ENCODE measurements at regions not wholly inside any gene's neighbourhood (a gene's known extent, or its start where the extent isn't known, plus 50 kb on each side); places are given as distances from the start of the nearest gene placed in this dataset.
"Not testable (repeated sequence)": the region's sequence is repeated elsewhere in the genome, so short reads cannot be mapped to it uniquely, and the experiment has no call there.

- DNase-seq: no peak
Observed at GRCh38 chr2:126952216-126952615, 53.5 kb downstream of the TEX51 start.

GRCh38 chr2:126953483-126953882 is 54.8 kb downstream of the TEX51 start:
- no peak for DNase-seq

DNA sequence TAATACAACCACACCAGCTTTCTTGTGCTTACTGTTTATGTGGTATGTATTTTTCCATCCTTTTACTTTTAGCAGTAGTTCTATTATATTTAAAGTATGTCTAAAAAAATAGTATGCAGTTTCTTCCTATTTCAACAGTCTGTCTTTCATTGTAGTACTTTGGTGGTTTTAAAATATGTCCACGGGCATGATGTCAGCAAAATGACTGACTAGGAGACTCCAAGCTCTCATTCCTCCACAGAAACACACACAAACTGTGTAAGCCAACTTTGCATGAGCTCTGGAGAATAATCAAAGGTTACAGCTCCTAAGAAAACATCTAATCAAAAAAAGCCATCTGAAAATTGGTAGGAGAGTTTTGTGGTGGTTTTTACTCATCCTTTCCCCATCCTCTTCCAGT is 56.1 kb downstream of the TEX51 start:
- DNase-seq: no peak

- not testable (repeated sequence) for DNase-seq
Observed at GRCh38 chr2:126956773-126957172, 58.1 kb downstream of the TEX51 start.

DNA sequence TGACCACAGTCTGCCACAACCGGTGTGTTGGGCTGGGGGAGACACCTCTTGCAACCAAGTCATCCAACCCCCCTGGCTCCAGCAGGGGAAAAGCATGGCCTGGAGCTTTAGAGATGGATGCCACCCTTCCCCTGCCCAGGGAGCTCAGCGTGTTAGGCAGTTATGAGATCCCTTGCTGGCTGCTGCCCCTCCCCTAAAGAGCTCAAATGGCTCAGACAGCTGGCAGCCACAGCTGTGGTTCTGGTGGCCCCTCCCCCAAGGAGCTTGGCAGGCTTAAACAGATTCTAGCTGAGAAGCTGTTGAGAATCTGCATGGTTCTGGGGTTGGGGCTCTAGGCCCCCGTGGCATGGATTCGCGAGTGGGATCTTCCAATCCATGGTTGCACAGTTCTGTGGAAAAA is 64.7 kb downstream of the TEX51 start:
- no peak for DNase-seq

DNA sequence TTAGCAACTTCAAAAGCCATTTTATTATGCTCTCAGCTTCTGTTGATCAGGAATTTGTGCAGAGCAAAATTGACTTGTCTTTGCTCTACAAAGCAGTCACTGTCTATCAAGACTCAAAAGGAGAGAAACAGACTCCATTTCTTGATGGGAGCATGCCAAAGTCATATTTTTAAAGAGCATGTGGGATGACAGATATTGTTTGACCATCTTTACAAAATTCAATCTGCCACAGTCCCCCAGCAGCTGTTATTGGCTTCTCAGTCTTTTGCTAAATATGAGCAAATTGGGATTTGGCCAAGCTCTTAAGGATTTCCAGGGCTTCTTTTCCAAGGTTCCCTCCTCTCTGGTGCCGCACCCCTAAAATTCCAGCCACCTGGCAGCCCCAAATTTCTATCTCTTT is 67.9 kb downstream of the TEX51 start:
- no peak for DNase-seq

- no peak for DNase-seq
Observed at GRCh38 chr2:126970583-126970982, 71.9 kb downstream of the TEX51 start.

- no peak for DNase-seq
Observed at GRCh38 chr2:126971162-126971480, 72.4 kb downstream of the TEX51 start.

DNA sequence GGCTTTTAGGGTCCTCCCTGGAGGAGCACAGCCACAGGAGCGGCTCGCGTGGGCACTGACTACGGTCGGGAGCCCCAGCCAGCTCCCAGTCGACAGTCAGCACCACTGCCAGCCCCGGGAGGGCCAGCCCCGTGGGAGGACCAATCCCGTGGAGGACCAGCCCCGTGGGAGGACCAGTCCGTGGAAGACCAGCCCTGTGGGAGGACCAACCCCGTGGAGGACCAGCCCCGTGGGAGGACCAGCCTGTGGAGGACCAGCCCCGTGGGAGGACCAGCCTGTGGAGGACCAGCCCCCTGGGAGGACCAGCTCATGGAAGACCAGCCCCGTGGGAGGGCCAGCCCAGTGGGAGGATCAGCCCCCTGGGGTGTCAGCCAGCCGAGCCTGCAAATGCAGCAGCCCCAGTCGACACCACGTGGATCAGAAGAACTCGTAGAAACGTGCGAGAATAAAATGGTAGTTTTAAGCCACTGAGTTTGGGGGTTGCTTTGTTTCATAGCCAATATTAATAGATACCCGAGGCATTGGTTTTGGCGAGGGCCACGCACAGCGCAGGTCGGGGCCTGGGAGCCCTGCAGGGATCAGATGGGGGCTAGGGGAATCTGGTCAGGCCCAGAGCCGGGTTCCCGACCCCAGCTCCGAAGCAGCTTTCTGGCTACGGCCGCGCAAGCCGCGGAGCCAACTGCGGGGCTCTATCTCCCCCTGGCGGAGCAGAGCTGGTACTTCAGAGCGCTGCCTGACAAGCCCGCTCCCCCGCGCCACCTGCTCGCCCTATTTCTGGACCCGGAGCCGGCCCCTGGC is 73.0 kb downstream of the TEX51 start:
- DNase-seq: peak; percentile 40

DNA sequence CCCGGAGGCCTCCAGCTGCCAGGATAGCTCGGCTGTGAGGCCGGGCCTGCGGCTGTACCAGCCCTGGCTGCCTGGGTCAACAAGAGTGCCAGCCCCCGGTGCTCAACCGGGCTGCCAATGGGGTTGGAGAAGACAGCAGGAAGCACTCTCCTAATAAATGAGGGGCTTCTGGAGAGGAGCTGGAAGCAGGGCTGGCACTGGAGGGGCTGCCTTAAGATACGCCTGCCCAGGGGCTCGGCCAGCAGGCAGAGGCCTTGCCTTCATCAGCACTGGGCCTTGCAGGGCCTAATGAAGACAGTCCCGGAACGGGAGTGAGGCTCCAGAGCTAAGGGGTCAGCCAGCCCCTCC is 73.6 kb downstream of the TEX51 start:
- DNase-seq: no peak

GRCh38 chr2:126973745-126974144 is 75.1 kb downstream of the TEX51 start:
- no peak for DNase-seq

- DNase-seq: no peak
Observed at GRCh38 chr2:126975671-126976655, 77.3 kb downstream of the TEX51 start.

DNA sequence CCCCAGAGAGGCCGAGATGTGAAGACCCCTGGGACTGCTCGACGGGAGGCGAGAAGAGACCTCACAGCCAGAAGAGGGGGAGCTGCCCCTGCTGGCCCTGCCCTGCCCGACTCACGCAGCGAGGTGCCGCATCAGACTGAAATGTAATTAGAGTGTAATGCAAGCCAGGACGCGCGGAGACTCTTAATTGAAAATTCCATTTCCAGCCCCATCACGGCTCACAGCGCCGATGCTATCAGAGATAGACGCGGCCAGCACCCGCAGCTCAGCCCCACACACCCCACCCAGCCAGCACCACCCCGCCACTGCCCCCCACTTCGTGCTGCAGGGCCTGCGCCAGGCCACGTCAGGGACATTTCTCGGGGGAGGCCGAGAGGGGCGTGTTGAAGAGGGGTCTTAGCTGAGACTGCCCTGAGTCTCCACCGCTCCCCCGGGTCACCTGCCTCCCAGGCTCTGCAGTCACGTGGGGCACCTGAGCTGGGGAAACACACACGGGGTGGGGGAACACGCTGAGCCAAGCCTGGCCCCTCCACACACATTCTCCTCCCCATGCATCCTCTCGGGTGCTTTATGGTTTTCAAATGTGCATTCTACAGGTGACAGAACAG is 78.1 kb downstream of the TEX51 start:
- no peak for DNase-seq

- no peak for DNase-seq
Observed at GRCh38 chr2:126978333-126978732, 79.6 kb downstream of the TEX51 start.

- DNase-seq: no peak
Observed at GRCh38 chr2:126979039-126980003, 80.6 kb downstream of the TEX51 start.

DNA sequence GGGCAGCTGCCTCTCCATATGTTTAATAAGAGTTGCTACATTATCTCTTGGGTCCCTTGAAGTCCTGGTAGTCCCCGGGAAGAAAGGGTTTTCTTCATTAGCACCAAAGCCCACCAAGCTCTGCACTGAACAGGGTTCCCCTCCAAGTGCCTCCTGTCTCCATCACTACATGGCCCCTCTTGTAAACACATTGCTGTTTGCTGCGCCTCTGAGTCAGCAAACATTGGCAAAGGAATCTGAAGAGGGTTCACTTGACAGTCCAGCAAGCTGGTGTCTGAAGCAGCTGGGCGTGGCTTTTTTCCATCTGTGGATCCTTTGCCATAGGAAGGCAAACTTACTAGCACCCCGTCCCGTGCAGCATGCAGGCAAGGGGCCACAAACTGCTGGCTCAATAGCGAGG is 82.8 kb downstream of the TEX51 start:
- DNase-seq: no peak

- DNase-seq: no peak
Observed at GRCh38 chr2:126982935-126983334, 84.2 kb downstream of the TEX51 start.

DNA sequence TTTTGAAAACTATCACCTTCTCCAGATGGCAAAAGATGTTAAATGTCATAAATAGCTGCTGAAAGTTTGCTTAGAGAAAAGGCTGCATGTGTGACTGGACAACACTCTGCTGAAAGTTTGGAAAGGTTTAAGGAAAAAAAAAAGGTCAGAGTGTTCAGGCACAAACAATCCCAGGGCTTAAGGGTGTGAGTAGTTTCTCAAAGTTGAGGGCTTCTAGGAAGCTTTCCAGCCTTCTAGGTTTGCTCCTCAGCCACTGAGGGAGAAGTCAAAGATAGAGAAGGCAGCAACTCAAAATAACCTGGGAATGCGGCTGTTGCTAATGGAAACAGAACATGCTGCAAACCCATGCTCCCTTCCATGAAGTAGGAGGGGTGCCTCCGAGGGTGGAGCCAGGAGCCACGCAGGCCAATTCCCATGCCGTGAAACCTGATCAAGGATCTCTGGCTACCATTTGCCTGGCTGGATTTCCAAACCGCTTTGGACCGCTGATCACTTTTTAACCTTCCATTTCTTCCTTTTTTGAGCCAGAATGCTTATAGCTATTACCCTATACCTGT is 88.0 kb downstream of the TEX51 start:
- DNase-seq: no peak

DNA sequence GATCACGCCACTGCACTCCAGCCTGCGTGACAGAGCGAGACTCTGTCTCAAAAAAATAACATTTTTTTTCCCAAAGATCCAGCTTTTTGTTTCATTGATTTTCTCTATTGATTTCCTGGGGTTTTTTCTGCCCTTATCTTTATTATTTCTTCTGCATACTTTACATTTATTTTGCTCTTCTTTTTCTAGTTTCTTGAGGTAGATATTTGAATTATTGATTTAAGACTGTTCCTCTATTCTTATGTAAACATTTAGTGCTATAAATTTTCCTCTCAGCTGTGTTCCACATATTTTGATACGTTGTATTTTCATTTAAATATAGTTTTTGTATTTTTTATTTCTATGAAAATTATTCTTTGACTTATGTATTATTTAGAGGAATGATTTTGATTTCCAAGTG is 89.8 kb downstream of the TEX51 start:
- DNase-seq: no peak

DNA sequence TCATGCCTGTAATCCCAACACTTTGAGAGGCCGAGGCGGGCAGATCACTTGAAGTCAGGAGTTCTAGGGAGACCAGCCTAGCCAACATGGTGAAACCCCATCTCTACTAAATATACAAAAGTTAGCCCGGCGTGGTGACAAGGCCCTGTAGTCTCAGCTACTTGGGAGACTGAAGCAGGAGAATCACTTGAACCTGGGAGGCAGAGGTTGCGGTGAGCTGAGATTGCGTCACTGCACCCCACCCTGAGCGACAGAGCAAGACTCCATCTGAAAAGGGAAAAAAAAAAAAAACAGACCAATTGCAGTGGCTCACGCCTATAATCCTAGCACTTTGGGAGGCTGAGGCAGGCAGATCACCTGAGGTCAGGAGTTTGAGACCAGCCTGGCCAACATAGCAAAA is 90.4 kb downstream of the TEX51 start:
- not testable (repeated sequence) for DNase-seq

DNA sequence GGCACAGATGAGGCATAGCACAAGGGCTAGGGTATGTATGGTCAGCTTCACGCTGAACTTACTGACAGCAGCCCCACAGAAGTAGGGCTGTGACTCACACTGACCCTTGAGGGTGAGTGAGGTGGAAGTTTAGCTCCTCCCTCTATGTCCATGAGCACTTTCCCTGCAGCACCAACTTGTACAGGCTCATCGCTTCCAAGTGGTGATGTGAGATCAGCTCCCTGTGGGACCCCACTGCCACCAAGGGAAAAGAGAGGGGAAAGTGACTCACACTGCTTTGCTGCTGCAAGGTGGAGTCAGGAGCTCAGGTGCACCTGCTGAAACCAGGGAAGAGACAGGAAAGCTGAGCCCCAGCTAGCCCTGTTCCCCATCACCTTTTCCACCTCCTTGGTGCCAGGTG is 91.5 kb downstream of the TEX51 start:
- DNase-seq: no peak
